HG03139 (cell line): ENCODE measurements at regions not wholly inside any gene's neighbourhood (a gene's known extent, or its start where the extent isn't known, plus 50 kb on each side); places are given as distances from the start of the nearest gene placed in this dataset.
"Not testable (repeated sequence)": the region's sequence is repeated elsewhere in the genome, so short reads cannot be mapped to it uniquely, and the experiment has no call there.

ENCODE experiments used
- ATAC-seq: cut with Tn5 transposase; IDR thresholded peaks from one replicate; pipeline ENCODE4 v1.9.1; 2021; ENCODE audit not compliant: unreplicated experiment

DNA sequence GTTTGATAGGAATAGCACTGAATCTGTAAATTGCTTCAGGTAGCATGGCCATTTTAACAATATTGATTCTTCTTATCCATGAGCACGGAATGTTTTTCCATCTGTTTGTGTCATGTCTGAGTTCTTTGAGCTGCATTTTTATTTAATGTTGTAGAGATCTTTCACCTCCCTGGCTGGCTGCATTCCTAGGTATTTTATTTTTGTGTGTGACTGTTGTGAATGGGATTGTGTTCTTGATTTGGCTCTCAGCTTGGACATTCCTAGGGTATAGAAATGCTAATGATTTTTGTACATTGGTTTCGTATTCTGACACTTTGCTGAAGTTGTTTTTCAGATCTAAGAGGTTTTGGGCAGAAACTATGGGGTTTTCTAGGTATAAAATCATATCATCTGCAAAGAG is 152.9 kb upstream of the CHD1 start:
- no peak for ATAC-seq

DNA sequence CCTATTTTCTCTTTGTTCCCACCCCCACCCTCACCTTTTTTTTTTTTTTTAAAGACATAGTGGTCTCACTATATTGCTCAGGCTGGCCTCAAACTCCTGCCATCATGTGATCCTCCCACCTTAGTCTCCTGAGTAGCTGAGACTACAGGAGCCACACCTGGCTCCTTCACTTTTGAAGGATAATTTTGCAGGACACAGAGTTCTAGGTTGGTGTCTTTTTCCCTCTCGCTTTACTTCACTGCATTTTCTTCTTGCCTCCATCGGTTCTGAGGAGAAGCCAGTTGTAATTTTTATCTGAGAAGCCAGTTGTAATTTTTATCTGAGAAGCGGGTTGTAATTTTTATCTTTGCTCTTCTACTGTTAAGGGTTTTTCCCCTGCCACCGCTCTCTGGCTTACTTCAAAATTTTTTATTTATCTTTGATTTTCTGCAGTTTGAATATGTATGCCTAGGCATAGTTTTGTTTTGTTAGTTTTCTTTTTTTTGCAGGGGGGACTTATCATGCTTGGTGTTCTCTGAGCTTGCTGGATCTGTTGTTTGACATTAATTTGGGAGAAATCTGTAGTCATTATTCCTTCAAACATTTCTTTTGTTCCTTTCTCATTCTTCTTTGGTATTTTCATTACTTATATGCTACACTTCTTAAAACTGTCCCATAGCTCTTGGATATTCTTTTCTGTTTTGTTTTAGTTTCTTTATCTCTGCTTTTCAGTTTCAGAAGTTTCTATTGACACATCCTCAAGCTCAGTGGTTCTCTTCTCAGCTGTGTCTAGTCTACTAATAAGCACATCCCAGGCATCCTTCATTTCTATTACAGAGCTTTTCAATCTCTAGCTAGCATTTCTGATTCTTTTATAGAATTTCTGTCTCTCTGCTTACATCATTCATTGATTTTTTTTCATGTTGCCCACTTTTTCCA is 148.2 kb upstream of the CHD1 start:
- peak; percentile 57 for ATAC-seq

DNA sequence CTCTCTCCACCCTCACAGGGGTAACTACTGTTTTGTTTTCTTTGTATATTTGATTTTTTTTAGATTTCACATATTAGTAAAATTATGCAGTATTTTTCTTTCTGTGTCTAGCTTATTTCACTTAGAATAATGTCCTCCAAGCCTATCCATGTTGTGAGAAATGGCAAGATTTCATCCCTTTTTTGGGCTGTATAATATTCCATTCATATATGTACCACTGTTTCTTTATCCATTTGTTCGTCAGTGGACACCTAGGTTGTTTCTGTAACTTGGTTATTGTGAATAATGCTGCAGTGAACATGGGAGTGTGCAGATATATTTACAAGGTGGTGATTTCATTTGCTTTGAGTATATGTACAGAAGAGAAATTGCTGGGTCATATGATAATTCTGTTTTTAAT is 144.0 kb upstream of the CHD1 start:
- no peak for ATAC-seq

- no peak for ATAC-seq
These were observed 142.0 kb upstream of the CHD1 start for GRCh38 chr5:99070822-99071221.

DNA sequence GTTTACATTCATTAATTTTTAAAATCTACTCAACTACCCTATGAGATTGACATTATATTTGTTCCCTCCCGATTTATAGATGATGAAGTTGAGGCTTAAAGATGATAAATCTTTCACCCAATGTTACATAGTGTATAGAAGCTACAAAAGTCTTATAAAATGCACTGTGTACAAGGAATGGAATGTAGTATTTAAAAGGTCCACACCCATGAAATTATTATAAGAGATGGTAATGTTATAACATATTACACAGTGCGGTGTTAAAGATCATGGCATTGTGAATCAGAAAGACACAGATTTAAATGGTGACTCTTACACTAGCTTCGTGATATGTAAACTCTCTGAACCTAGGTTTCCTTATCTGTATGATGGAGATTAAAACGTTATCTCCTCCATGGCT is 141.6 kb upstream of the CHD1 start:
- no peak for ATAC-seq

DNA sequence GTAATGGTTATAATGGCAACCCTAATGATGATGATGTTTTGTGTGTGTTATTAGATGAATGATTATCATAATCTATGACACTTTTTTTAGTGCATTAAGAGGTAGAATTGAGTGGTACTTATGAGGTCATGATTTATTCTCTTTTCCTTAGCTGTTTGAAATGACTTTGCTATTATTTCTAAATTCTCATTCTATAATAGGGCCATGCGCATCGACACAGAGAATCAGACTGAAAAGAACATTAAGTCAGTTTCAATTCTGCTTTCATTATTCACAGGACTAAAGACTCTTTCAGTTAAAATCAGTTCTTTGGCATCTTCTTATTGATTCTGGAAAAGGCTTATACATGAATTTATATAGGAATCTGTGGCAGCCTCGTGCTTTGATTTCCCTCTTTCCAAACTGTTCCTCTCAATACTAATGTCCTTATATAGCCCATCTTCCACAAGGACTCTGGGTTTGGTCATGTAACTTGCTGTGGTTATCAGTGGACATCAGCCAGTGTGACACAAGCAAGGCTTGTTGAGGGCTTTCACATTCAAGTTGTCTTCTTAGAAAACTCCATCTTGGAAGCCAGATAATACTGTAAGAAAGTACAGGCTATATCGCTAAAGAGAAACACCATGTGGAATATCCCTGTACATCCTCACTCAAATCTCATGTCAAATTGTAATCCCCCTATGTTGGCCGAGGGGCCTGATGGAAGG is 140.3 kb upstream of the CHD1 start:
- peak; percentile 79 for ATAC-seq

- no peak for ATAC-seq
These were observed 134.9 kb upstream of the CHD1 start for GRCh38 chr5:99063737-99064136.

DNA sequence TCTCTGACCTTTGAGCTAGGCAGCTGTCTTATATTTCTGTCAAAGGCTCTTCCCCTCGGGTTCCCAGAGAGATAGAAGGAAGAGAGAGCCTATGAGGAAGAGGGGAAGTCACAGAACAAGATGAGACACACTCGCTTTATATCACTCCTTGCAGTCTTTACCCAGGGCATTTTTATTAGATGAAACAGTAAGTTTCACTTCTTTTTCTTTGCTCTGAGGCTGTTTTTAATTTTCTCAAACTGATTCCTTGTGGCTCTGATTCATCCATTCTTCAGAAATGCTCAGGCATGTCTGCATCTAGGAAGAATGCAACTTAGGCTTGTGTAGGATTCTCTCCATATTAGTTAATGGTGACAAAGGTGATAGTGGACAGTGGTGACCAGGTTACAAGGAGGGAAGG is 132.9 kb upstream of the CHD1 start:
- ATAC-seq = no peak

DNA sequence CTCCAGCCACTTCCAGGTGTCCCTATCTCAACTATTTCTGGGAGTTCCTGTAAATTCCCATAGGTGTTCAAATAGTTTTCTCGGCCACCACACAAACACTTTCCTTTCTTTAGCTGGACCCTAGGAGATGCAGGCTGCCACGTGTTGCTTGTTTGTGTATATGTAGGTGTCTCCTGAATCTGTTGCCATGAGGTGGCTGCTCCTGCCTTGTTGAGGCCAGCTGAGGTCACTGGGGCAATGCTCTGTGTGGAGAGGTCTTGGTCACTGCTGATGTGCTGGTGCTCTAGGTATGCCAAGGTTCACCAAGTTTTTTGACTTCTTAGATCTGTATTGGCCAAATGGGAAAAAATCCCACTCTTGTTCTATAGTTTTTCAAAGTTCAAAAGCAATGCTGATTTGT is 132.5 kb upstream of the CHD1 start:
- ATAC-seq = no peak

DNA sequence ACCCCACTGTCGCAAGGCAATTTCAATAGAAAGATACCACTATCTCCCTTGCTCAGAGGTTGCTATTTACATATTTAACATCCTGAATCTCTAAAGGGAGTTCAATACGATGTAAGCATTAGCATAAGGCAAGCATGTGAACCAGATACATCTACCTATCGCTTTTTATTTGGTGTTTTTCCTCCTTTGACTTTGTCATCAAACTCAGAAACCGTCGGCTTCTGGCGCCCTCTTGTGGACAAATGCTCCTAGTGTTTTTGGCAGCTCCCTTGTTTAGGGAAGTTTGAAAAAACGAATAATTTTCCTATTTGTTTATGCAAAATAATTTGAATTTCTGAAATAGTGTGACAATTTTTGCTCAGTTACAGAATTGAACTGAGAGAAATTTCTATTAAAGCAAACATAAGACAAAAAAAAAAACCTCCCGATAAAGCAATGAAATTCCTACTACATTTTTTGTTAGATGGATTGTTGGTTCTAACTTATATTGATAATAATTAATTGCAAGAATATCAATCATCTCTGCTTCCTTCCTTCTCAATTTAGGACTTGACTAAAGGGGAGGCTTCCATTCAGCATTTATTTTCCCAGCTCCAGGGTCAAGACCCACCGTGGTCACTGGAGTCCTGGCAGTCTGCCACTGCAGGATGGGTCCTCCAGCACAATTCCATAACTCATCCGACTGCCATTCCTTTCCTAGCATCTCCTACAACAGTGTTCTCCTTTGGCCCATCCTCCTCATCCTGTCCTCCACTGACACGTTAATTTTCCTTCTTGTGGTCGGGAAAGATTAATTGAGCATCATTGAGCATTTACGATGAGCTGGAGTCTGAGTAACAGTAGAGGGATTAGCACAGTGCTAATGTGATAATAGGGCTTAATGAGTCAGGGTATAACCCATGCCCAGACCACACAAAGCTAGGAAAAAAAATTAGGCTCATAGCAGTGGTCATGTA is 131.8 kb upstream of the CHD1 start:
- peak; percentile 45 for ATAC-seq

GRCh38 chr5:99059685-99060084 is 130.9 kb upstream of the CHD1 start:
- ATAC-seq = peak; percentile 49

DNA sequence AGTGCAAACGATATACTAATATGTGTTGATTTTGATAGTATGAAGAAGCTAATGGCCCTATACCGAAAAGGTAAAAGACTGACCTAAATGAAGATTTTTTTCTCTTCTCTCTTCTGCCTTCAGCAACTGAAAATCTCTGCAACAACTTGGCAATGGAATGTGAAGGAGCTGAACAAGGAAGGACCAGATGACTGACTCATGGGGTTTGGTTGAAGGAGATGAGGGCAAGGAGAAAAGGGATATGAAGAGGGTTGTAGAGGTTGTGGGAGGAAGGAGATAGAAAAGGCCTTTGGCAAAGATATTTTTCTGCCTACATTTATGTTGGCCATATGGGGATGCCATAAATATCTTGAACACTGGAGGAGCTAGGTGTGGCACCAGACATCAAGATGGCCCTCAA is 129.7 kb upstream of the CHD1 start:
- no peak for ATAC-seq

GRCh38 chr5:99054972-99055371 is 126.2 kb upstream of the CHD1 start:
- no peak for ATAC-seq

DNA sequence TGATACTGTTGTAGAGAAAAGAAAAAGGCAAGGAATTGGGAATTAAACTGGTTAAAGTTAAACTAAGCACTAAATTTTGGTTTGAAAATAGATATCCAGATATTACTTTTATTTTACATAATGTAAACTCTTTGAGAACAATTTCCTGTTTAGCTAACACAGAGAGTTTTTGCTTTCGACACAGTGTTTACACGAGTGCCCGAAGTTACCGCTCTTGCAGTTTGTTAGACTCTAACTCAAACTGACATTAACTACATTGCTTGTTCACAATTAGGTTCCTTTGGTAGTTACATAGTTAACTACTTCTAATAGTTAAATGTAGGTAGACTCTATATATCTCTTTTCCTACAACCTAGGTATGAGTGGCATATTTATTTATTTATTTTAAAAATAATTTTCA is 117.1 kb upstream of the CHD1 start:
- no peak for ATAC-seq

- ATAC-seq = not testable (repeated sequence)
These were observed 114.5 kb upstream of the CHD1 start for GRCh38 chr5:99043257-99043656.

DNA sequence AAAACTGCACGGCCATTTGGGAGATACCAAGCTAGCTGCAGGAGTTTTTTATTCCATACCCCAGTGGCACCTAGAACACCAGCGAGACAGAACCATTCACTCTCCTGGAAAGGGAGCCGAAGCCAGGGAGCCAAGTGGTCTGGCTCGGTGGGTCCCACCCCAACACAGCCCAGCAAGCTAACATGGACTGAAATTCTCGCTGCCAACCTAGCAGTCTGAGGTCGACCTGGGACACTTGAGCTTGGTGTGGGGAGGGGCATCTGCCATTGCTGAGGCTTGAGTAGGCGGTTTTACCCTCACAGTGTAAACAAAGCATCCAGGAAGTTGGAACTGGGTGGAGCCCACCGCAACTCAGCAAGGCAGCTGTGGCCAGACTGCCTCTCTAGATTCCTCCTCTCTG is 108.9 kb upstream of the CHD1 start:
- no peak for ATAC-seq

GRCh38 chr5:99035942-99036341 is 107.1 kb upstream of the CHD1 start:
- no peak for ATAC-seq

GRCh38 chr5:99034336-99034735 is 105.5 kb upstream of the CHD1 start:
- ATAC-seq = no peak

DNA sequence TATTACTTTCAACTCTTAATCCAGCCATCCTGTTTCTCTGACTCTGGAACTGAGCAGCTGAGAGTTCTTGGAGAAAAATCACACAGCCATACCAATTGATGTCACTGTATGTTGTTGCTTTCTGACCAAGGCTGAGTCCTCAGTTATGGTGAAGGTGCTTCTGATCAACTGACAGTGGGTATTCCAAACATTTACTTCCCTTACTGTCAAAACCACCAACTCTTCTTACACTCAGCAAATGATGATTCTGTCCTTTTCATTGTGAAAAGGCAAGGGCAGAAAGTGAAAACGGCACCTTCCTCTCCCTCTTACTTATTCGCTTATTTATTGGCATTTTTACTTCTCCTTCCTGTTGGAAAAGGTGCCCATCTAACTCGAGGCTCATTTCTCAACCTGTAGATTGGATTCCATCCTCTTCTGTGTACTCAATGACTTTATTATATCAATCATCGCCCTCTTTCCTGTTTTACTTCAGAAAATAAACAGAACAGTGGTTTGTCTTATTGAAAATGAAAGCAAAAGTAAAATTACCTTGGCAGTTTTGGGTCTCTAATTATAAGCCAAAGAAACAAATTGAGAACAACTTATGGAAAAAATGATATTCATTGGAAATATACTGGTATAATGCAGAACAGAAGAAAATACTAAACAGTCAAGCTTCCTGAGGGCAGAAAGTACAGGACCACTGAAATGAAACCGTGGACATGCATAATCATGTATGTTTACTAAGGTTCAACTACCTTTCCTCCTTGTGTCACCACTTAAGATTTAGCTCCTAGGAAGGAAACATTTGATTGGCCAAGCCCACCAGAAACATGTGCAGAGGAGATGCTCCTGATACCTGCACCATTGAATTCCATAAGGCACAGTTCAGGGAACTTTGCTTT is 104.5 kb upstream of the CHD1 start:
- peak; percentile 9 for ATAC-seq
